Keratinocyte (primary cell): ENCODE measurements at regions not wholly inside any gene's neighbourhood (a gene's known extent, or its start where the extent isn't known, plus 50 kb on each side); places are given as distances from the start of the nearest gene placed in this dataset.

Source experiments
- DNase-seq: peaks from one replicate; pipeline ENCODE4 v3.0.0-alpha.2; 2011; ENCODE audit warnings: low read depth, missing footprints, low spot score
- FAIRE-seq: peaks from 2 replicates; lab custom pipeline; 2011; peaks lifted over from hg19 to GRCh38; lab: Jason Lieb, UNC
- H2AFZ ChIP-seq: 2 replicates; pipeline ENCODE4 v1.6.0; 2012; ENCODE audit warnings: low read length, control low read depth, inconsistent platforms; ENCODE audit not compliant: control insufficient read depth
- H3K27ac ChIP-seq: 2 replicates; pipeline ENCODE4 v1.5.1; 2011; ENCODE audit warnings: low read length; ENCODE audit not compliant: control insufficient read depth, insufficient read depth
- H3K27me3 ChIP-seq: 3 replicates; pipeline ENCODE4 v1.6.0; 2011; ENCODE audit warnings: low read length; ENCODE audit not compliant: control insufficient read depth, insufficient read depth; ENCODE audit errors: extremely low read depth
- H3K36me3 ChIP-seq, 2 experiments: 2 replicates in 1 of 2; 3 replicates in 1 of 2; pipeline ENCODE4 v1.5.1; 2011; ENCODE audit warnings: low read length in 2 of 2, mild to moderate bottlenecking in 1 of 2; ENCODE audit not compliant: control insufficient read depth in 2 of 2, insufficient read depth in 2 of 2; ENCODE audit errors: extremely low read depth in 1 of 2
- H3K4me1 ChIP-seq: 3 replicates; pipeline ENCODE4 v1.5.1; 2011; ENCODE audit warnings: low read length; ENCODE audit not compliant: control insufficient read depth, insufficient read depth; ENCODE audit errors: extremely low read depth
- H3K4me2 ChIP-seq: 3 replicates; pipeline ENCODE4 v1.6.0; 2011; ENCODE audit warnings: low read depth, low read length; ENCODE audit not compliant: control insufficient read depth, insufficient read depth; ENCODE audit errors: extremely low read depth
- H3K4me3 ChIP-seq, 3 experiments: fragments of 200-600 bp in 1 of 3; sonication (generic) in 1 of 3; 2 replicates in 2 of 3; 3 replicates in 1 of 3; pipeline ENCODE4 v1.5.1; 2011 to 2016; ENCODE audit warnings: low read length in 3 of 3, mild to moderate bottlenecking in 3 of 3, control low read depth in 2 of 3, inconsistent platforms in 1 of 3, low read depth in 1 of 3, mixed read lengths in 1 of 3, mixed run types in 1 of 3, moderate library complexity in 1 of 3; ENCODE audit not compliant: control insufficient read depth in 2 of 3, insufficient read depth in 2 of 3; ENCODE audit errors: extremely low read depth in 1 of 3
- H3K79me2 ChIP-seq: 2 replicates; pipeline ENCODE4 v1.6.0; 2012; ENCODE audit warnings: low read length; ENCODE audit not compliant: control insufficient read depth, insufficient read depth
- H3K9ac ChIP-seq: 3 replicates; pipeline ENCODE4 v1.6.0; 2011; ENCODE audit warnings: low read length; ENCODE audit not compliant: control insufficient read depth, insufficient read depth; ENCODE audit errors: extremely low read depth
- H3K9me1 ChIP-seq: 3 replicates; pipeline ENCODE4 v1.6.0; 2011; ENCODE audit warnings: low read length; ENCODE audit not compliant: control insufficient read depth, insufficient read depth; ENCODE audit errors: extremely low read depth
- H3K9me3 ChIP-seq: 2 replicates; pipeline ENCODE4 v1.5.1; 2012; ENCODE audit warnings: low read depth, low read length; ENCODE audit not compliant: control insufficient read depth
- H4K20me1 ChIP-seq: 3 replicates; pipeline ENCODE4 v1.6.0; 2011; ENCODE audit warnings: low read length; ENCODE audit not compliant: control insufficient read depth, insufficient read depth; ENCODE audit errors: extremely low read depth
- CTCF ChIP-seq, 3 experiments: IDR thresholded peaks in 1 of 3; conservative IDR thresholded peaks in 1 of 3; optimal IDR thresholded peaks in 1 of 3; 2 replicates in 2 of 3; 3 replicates in 1 of 3; pipeline versions ENCODE3 to v1.5.1; 2011; ENCODE audit warnings: low read length in 3 of 3, mild to moderate bottlenecking in 3 of 3, moderate library complexity in 2 of 3, control low read depth in 1 of 3, inconsistent platforms in 1 of 3; ENCODE audit not compliant: insufficient read depth in 2 of 3; ENCODE audit errors: extremely low read depth in 1 of 3
- EZH2 ChIP-seq: IDR thresholded peaks from one replicate; pipeline ENCODE4 v1.6.1; 2012; ENCODE audit warnings: inconsistent platforms, mild to moderate bottlenecking, low read length, moderate library complexity
- dilution Hi-C: fragments of 300-500 bp; cut with MboI; formaldehyde crosslinking; loops from one replicate; pipeline ENCODE4 v1.7.0; 2020; ENCODE audit warnings: low sequenced_read_pairs; ENCODE audit not compliant: extremely low pct_ligation_motif_present

GRCh38 chr7:41125343-41125742 lies 577.5 kb downstream of the INHBA start:
- no peak overlapping the region for H3K4me2 ChIP-seq
- H3K4me3 ChIP-seq, result no peak overlapping the region
- no peaks in the 10 kb centered on the region for H4K20me1 ChIP-seq
- H3K9ac ChIP-seq, result no peak overlapping the region
- peaks cover 18% of the 10 kb centered on the region for H3K4me1 ChIP-seq
- H3K9me1 ChIP-seq, result no peaks in the 10 kb centered on the region
- FAIRE-seq (peak; percentile 76), DNase-seq (no peak)
- no peak for TF ChIP-seq CTCF (optimal IDR thresholded peaks at IDR 0.05 in 1 of 3, IDR thresholded peaks at IDR 0.05 in 1 of 3, conservative IDR thresholded peaks at IDR 0.05 in 1 of 3; ENCODE audit: extremely low read depth in 1 of 3, insufficient read depth in 2 of 3, low read length in 3 of 3)
- TF ChIP-seq EZH2, result no peak
- H2AFZ ChIP-seq, result no peak overlapping the region
- H3K27ac ChIP-seq, result peak overlapping the region; percentile 39
- H3K36me3 ChIP-seq, result no peaks in the 10 kb centered on the region
- no peaks in the 10 kb centered on the region for H3K79me2 ChIP-seq
- no peaks in the 10 kb centered on the region for H3K9me3 ChIP-seq
- no peaks in the 10 kb centered on the region for H3K27me3 ChIP-seq
- dilution Hi-C loops, result no loop called here

GRCh38 chr7:41122256-41122987 lies 580.5 kb downstream of the INHBA start:
- Histone ChIP-seq H3K4me1 (peaks cover 27% of the 10 kb centered on the region), H3K27me3 (no peaks in the 10 kb centered on the region), H3K9ac (no peak overlapping the region), H3K9me1 (no peaks in the 10 kb centered on the region), H4K20me1 (no peaks in the 10 kb centered on the region), H3K4me2 (no peak overlapping the region), H3K9me3 (no peaks in the 10 kb centered on the region), H3K27ac (no peak overlapping the region), H3K36me3 (no peaks in the 10 kb centered on the region), H3K4me3 (no peak overlapping the region), H3K79me2 (no peaks in the 10 kb centered on the region), H2AFZ (peak overlapping the region; percentile 42)
- FAIRE-seq (peak; percentile 55), DNase-seq (no peak)
- dilution Hi-C loops, result no loop called here
- no peak for TF ChIP-seq CTCF (optimal IDR thresholded peaks at IDR 0.05 in 1 of 3, IDR thresholded peaks at IDR 0.05 in 1 of 3, conservative IDR thresholded peaks at IDR 0.05 in 1 of 3; ENCODE audit: extremely low read depth in 1 of 3, insufficient read depth in 2 of 3, low read length in 3 of 3)
- TF ChIP-seq EZH2, result no peak
